ENCODE measurements at regions not wholly inside any gene's neighbourhood (a gene's known extent, or its start where the extent isn't known, plus 50 kb on each side); places are given as distances from the start of the nearest gene placed in this dataset.
"Not testable (repeated sequence)": the region's sequence is repeated elsewhere in the genome, so short reads cannot be mapped to it uniquely, and the experiment has no call there.

GRCh38 chr4:14371131-14371530 is 631.1 kb upstream of the CPEB2 start:
- DNase-seq (ENCODE audit: low spot score), result no peak

DNA sequence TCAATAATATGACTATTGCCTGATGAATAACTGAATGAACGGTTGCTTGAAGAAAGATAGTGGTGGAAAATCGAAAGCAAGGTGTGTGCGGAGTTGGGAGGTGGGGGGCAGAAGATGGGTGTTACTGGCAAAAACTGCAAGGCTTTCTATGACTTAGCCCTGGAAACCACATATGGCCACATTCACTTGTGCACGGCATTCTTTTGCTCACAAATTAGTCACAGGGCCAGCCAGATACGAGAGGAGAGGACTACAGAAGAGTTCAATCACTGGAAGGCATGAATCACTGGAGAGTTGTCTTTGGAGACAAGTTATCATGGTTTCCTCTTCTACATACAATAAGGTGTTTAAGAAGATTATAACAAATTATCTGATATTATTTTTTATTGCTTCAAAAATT is 626.5 kb upstream of the CPEB2 start:
- no peak for DNase-seq (ENCODE audit: low spot score)

GRCh38 chr4:14379183-14379582 is 623.1 kb upstream of the CPEB2 start:
- no peak for DNase-seq (ENCODE audit: low spot score)

- no peak for DNase-seq (ENCODE audit: low spot score)
Measured at GRCh38 chr4:14383652-14384051, 618.6 kb upstream of the CPEB2 start.

GRCh38 chr4:14384824-14385223 is 617.5 kb upstream of the CPEB2 start:
- DNase-seq (ENCODE audit: low spot score), result no peak

GRCh38 chr4:14386196-14386595 is 616.1 kb upstream of the CPEB2 start:
- DNase-seq (ENCODE audit: low spot score), result no peak

DNA sequence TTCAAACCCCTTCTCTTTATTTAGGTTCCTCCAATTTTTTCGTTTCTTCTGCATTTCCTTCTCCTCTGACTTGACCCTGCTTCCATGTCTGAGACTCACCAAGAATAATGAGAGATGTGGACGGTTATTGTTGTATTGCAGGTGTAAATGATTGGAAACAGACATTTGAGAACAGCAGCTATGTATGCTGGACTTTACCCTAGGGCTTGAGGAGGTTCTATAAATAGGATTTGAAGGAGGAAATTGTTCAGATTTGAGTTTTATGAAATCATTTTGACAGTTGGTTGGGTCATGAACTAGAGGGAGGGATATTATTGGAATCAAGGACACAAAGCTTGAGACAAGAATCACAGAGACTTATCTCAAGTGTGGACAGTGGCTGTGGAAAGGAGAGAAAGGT is 614.6 kb upstream of the CPEB2 start:
- no peak for DNase-seq (ENCODE audit: low spot score)

GRCh38 chr4:14392378-14392777 is 609.9 kb upstream of the CPEB2 start:
- no peak for DNase-seq (ENCODE audit: low spot score)

DNA sequence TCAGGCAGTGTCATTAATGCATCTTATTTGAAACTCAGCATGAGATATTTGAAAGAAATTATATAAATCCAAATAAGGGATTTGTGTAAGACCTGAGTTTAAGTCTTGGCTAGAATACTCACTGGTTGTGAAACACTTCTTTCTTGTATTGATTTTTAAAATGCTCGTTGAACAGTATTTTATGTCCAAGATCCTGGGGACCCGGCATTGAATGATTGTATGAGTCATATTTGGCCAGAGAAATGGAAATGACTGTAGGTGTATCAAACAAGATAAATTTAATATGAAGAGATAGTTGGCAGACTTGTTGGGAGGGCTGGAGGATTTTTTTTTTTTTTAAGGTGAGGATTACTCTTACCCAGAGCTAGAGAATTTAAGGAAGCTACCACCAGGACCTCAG is 606.1 kb upstream of the CPEB2 start:
- no peak for DNase-seq (ENCODE audit: low spot score)

DNA sequence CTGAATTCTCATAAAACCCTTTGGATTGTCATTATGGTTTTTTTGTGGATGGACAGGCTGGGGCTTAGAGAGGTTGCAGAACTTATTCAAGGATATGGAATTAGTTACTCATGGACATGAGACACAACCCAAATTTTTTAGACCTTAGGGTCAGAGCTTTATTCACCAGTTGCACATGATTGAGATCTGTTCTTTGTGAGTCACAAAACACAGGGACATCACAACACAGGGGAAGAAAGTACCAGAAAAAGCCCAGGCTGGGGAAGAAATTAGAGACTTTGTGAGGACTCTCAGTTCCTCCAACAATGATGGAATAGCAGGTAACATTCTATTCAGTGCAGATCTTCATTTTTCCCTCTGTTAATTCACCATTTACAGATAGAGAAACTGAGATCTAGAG is 602.4 kb upstream of the CPEB2 start:
- no peak for DNase-seq (ENCODE audit: low spot score)

DNA sequence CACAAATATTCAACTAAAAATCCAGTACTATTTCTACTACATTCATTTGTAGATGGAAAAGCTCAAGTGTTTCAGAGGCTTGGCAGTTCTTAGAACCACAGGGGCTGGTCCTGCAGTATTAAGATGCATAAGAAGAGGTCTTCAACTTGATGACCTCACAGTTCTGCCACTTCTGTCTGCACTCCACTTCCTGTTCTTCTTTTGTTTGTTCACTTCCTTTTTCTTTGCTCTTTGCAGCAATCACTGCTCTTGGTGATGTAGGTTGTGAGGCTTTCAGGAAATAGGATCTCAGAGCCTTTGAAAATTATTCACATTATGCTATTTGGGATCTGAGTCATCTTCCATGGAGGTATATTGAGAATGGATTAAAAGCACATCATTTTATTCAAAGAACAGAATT is 602.0 kb upstream of the CPEB2 start:
- no peak for DNase-seq (ENCODE audit: low spot score)

DNA sequence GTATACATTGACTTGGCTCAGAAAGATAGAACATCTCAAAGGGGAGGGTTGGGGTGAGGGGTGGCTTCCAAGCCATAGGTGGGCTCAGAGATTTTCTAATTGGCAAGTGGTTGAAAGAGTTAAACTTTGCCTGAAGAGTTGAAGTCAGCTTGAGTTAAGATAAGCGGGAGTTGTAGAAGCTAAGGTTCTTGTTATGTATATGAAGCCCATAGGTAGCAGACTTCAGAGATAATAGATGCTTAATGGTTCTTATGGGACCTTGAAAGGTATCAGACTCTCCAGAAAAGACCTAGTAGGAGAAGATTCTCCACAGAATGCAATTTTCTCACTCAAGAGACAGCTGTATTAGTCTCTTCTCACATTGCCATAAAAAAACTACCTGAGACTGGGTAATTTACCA is 599.1 kb upstream of the CPEB2 start:
- DNase-seq (ENCODE audit: low spot score), result no peak

GRCh38 chr4:14404730-14405129 is 597.6 kb upstream of the CPEB2 start:
- DNase-seq (ENCODE audit: low spot score), result no peak

- no peak for DNase-seq (ENCODE audit: low spot score)
Measured at GRCh38 chr4:14410516-14410915, 591.8 kb upstream of the CPEB2 start.

DNA sequence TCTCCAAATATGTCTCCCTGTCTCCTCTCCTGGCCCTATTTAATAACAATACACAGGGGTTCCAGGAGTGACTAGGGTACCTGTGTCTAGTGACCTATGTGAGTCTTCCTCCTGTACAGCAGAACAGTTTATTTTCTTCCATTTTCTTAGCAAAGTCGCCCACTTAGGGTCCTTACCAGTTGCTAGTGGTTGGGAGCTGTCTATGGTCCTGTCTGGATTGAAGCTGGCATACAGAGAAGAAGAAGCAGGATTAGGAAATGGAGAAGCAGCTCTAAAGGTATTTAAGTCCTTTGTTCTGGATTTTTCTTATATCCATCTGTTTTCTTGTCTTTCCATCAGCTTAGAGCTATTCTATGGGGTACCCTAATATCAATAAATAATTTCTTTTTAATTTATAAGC is 587.1 kb upstream of the CPEB2 start:
- no peak for DNase-seq (ENCODE audit: low spot score)

GRCh38 chr4:14419516-14419915 is 582.8 kb upstream of the CPEB2 start:
- DNase-seq (ENCODE audit: low spot score), result no peak

- not testable (repeated sequence) for DNase-seq (ENCODE audit: low spot score)
Measured at GRCh38 chr4:14426297-14426696, 576.0 kb upstream of the CPEB2 start.

GRCh38 chr4:14428125-14428524 is 574.2 kb upstream of the CPEB2 start:
- no peak for DNase-seq (ENCODE audit: low spot score)

- no peak for DNase-seq (ENCODE audit: low spot score)
Measured at GRCh38 chr4:14431155-14432134, 570.8 kb upstream of the CPEB2 start.

GRCh38 chr4:14434483-14434882 is 567.8 kb upstream of the CPEB2 start:
- no peak for DNase-seq (ENCODE audit: low spot score)

GRCh38 chr4:14434916-14435315 is 567.4 kb upstream of the CPEB2 start:
- DNase-seq (ENCODE audit: low spot score), result no peak

- no peak for DNase-seq (ENCODE audit: low spot score)
Measured at GRCh38 chr4:14441561-14441960, 560.7 kb upstream of the CPEB2 start.

DNA sequence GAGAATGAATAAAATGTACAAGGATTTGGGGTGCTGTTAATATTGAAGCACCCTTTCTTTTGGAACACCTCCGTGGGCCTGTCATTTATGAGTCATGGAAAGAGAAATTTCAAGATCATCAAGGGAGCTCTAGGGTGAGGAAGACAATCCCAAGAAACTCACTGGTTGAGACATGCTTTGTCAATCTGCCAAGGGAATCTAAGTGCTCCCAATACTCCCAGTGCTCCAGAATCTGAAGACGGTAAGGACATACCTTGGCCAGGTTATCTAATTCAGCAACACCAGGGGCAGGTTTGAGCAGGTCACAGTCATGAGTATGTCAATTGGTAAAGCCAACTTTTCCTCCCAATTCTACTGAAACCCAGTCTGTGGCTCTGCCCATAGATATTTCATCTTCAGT is 556.4 kb upstream of the CPEB2 start:
- no peak for DNase-seq (ENCODE audit: low spot score)

- no peak for DNase-seq (ENCODE audit: low spot score)
Measured at GRCh38 chr4:14446311-14446710, 556.0 kb upstream of the CPEB2 start.
